ENCODE measurements at regions not wholly inside any gene's neighbourhood (a gene's known extent, or its start where the extent isn't known, plus 50 kb on each side); places are given as distances from the start of the nearest gene placed in this dataset.
"Not testable (repeated sequence)": the region's sequence is repeated elsewhere in the genome, so short reads cannot be mapped to it uniquely, and the experiment has no call there.

DNA sequence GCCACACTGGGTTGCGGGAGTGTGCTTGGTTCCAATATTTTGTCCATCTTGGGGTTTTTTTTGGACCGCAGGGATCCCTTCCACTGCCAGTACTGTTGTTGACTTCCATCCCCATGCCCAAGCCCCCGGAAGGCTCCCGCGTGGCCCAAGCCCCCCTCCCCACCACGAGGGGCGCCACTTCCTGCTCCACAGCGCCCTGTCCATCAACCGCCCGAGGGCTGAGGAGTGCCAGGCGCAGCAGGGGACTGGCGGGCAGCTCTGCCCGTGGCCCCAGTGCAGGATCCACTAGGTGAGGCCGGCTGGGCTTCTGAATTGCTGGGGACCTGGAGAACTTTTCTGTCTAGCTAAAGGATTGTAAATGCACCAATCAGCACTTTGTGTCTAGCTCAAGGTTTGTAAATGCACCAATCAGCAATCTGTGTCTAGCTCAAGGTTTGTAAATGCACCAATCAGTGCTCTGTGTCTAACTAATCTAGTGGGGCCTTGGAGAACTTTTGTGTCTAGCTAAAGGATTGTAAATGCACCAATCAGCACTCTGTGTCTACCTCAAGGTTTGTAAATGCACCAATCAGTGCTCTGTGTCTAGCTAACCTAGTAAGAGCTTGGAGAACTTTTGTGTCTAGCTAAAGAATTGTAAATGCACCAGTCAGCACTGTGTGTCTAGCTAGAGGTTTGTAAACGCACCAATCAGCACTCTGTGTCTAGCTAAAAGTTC, 281.3 kb upstream of the CHAC2 start:
- H3K4me3 Mint-ChIP-seq, H3K4me1 Mint-ChIP-seq, H3K9me3 Mint-ChIP-seq, H3K27me3 Mint-ChIP-seq, H3K27ac Mint-ChIP-seq, H3K36me3 Mint-ChIP-seq: not testable (repeated sequence)

DNA sequence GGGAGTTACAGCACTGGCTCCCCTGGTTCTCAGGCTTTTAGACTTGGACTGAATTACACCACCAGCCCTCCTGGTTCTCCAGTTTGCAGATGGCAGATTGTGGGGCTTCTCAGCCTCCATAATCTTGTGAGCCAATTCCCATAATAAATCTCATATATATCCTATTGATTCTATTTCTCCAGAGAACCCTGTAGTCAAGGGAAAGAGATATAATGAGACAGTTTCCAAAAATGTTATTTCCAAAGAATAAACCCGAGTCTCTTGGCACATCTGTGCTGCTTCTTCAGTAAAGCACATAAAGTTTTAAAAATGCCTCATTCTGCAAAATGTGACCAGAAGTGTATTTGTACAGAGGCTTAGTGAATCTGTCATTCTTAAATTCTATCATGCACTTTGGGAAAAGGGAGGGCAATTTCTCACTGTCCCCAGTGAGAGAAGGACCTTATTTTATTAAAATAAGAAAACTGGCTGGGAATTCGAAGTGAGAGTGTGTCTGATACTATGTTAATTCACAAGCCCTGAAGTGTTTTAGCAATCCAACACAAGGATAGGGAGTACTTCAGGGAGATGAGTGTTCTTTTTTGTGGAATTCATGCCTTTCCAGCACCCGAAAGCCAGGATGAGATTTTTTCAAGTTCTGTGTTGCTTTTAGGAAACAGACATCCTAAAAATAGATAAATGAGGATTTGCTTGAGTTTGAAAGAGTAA, 282.4 kb upstream of the CHAC2 start:
- Mint-ChIP-seq H3K27ac (no peak overlapping the region), H3K4me1 (no peaks in the 10 kb centered on the region), H3K27me3 (no peaks in the 10 kb centered on the region), H3K9me3 (peaks cover 0 to 3% (median 0%) of the 10 kb centered on the region in 3 donors), H3K4me3 (no peak overlapping the region), H3K36me3 (no peaks in the 10 kb centered on the region)

DNA sequence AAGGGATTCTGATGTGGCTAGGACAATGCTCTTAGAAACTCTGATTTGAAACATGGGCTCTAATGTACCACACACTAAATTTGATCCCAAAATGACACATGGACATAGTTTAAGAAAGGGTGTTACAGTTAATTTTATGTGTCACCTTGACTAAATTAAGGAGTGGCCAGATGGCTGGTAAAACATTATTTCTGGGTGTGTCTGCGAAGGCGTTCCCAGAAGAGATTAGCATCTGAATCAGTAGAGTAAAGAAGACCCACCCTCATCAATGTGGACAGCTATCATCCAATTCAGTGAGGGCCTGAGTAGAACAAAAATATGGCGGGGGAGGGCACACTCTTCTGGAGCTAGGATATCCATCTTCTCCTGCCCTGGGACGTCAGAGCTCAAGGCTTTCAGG, 283.1 kb upstream of the CHAC2 start:
- Mint-ChIP-seq H3K27ac (no peak overlapping the region), H3K9me3 (peaks cover 0 to 3% (median 0%) of the 10 kb centered on the region in 3 donors), H3K4me1 (no peaks in the 10 kb centered on the region), H3K27me3 (no peaks in the 10 kb centered on the region), H3K36me3 (no peaks in the 10 kb centered on the region), H3K4me3 (no peak overlapping the region)

DNA sequence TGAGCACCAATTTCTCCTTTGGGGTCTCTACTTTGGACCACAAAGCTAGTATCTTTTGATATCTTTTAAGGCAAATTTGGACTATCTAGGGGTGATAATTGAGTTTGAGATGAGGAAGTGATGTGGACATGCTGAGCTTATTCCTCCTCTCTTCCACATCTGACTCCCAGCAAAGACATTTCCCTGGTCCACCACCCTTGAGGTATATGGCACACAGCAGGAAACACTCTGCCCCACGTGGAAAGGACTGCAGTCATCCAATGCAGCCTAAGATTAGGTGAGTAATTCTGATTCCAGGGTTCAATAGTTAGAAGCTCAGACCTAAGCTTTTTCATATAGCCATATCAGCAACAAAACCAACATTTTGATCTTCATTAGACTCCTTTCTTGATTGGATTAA, 290.1 kb upstream of the CHAC2 start:
- no peak overlapping the region for H3K27ac Mint-ChIP-seq
- H3K36me3 Mint-ChIP-seq: no peaks in the 10 kb centered on the region
- H3K4me1 Mint-ChIP-seq: no peaks in the 10 kb centered on the region
- peaks cover 0 to 2% (median 0%) of the 10 kb centered on the region in 3 donors for H3K9me3 Mint-ChIP-seq
- no peak overlapping the region for H3K4me3 Mint-ChIP-seq
- H3K27me3 Mint-ChIP-seq: no peaks in the 10 kb centered on the region

DNA sequence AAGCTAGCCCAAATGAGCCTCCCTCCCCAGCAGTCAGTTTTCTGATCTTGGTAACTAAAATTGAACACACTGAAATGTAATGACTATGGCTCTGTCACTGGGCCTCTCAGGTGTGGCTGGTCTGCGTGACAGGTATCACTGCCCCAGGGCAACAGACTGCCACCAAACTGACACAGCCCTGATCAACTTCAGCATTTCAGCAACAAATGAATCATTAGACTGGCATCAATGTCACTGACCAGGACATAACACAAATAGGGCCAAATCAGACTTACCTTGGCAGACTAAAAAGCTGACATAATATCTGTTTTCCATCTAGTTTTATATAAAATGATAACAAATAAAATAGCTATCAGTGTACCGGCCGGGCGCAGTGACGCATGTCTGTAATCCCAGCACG, 290.8 kb upstream of the CHAC2 start:
- H3K9me3 Mint-ChIP-seq: no peaks in the 10 kb centered on the region
- no peak overlapping the region for H3K4me3 Mint-ChIP-seq
- H3K27ac Mint-ChIP-seq: no peak overlapping the region
- no peaks in the 10 kb centered on the region for H3K27me3 Mint-ChIP-seq
- no peaks in the 10 kb centered on the region for H3K4me1 Mint-ChIP-seq
- no peaks in the 10 kb centered on the region for H3K36me3 Mint-ChIP-seq

DNA sequence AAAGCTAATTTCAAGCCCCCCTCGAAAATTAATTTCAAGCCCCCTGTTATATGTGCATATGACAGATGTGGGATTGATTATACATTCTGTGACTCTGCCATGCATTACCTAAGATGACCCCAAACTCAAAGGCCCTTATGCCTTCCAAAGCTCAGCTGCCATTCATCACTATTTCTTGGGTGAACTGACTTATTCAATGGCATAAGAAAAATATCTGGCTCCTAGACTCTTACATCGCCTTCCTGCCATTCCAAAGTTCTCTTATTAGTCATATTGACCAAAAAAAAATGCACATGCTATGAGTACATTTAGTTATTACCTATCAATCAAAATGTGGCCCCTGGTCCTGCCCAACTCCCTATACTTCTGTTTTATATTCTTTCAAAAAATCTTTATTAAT, 291.8 kb upstream of the CHAC2 start:
- no peaks in the 10 kb centered on the region for H3K9me3 Mint-ChIP-seq
- no peaks in the 10 kb centered on the region for H3K27me3 Mint-ChIP-seq
- no peaks in the 10 kb centered on the region for H3K36me3 Mint-ChIP-seq
- H3K4me3 Mint-ChIP-seq: no peak overlapping the region
- H3K27ac Mint-ChIP-seq: no peak overlapping the region
- H3K4me1 Mint-ChIP-seq: no peaks in the 10 kb centered on the region

DNA sequence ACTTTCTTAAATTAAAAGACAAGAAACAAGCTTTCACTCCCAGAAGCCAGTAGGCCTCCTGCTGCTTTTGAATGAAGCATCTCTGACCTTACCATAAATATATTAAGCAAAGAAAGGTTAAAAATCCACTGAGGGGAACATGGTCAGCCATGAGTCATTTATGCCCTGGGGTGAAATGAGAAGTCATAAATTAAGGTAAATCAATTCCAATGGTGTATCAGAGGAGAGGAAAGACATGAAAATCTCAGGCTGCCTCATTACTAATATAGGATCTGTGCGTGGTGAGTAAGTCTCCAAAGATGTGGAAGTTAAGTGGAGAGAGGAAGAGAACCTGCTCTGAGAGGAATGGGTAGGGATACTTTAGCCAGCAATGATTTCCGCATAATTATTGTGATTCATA, 292.3 kb upstream of the CHAC2 start:
- H3K9me3 Mint-ChIP-seq: no peaks in the 10 kb centered on the region
- no peaks in the 10 kb centered on the region for H3K4me1 Mint-ChIP-seq
- no peak overlapping the region for H3K4me3 Mint-ChIP-seq
- H3K27ac Mint-ChIP-seq: no peak overlapping the region
- no peaks in the 10 kb centered on the region for H3K36me3 Mint-ChIP-seq
- H3K27me3 Mint-ChIP-seq: no peaks in the 10 kb centered on the region

DNA sequence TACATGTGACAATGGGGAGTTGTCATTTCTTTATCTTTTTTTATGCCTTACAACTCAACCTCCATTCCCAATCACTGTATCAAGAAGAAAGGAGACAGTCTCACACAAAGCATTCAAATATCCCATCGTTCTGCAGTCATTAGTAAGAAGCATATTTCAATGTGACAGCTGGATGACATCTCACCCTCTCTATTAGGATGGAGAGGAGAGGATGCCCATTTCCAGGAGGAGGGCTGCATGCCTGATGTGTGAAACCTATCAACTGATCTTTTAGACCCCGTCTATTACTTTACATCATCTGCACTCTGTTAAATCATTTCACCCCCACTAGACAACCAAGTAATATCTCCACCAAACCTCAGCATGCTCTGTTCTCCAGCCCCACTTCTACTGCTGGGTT, 292.7 kb upstream of the CHAC2 start:
- Mint-ChIP-seq H3K36me3 (no peaks in the 10 kb centered on the region), H3K4me1 (no peaks in the 10 kb centered on the region), H3K27me3 (no peaks in the 10 kb centered on the region), H3K4me3 (no peak overlapping the region), H3K27ac (no peak overlapping the region), H3K9me3 (no peaks in the 10 kb centered on the region)

DNA sequence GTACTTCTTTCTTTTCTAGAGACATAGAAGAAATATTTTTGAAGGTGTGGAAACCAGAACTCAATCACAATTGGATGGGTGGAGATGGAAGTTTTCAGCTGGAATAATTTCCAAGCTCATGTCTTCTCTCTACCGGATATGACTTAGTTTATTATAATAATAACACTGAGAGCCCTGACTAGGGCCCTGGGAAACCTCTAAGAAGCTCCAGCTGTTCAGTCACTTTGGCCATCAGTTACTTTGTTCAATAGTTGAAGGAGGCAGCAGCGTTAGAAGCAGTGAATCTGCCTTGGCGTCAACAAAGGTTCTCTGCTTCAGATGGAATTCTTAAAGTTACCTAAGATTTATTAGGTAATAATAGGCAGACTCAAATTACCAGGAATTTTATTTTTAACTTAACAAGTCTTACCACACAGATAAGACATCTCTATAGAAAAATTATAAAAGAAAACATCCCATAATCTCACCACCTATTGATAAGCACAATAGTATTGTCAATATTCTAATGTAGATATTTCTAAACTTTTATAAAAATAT, 293.8 kb upstream of the CHAC2 start:
- Mint-ChIP-seq H3K27me3 (peaks cover 1% of the 10 kb centered on the region), H3K9me3 (peaks cover 0 to 3% (median 0%) of the 10 kb centered on the region in 3 donors), H3K4me1 (no peaks in the 10 kb centered on the region), H3K27ac (no peak overlapping the region), H3K4me3 (no peak overlapping the region), H3K36me3 (no peaks in the 10 kb centered on the region)

DNA sequence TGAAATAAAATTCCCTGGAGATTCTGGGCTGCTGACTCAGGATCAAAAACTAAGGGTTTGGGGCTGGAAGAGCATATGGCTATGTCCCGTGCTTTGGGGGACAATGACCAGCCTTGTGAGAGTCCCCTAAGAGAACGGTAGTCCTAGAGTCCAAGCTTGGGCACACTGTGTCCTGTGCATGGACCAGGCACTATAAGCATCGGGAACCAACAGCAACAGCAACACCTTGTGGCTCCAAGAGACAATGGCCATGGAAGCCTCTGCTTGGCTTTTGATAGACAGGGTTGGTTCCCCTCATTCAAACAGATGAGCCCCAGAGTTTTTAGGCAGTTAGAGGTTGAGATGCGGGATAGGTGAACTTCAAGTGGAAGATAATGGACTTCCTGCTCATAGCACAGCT, 294.4 kb upstream of the CHAC2 start:
- no peaks in the 10 kb centered on the region for H3K4me1 Mint-ChIP-seq
- H3K27ac Mint-ChIP-seq: no peak overlapping the region
- no peaks in the 10 kb centered on the region for H3K36me3 Mint-ChIP-seq

DNA sequence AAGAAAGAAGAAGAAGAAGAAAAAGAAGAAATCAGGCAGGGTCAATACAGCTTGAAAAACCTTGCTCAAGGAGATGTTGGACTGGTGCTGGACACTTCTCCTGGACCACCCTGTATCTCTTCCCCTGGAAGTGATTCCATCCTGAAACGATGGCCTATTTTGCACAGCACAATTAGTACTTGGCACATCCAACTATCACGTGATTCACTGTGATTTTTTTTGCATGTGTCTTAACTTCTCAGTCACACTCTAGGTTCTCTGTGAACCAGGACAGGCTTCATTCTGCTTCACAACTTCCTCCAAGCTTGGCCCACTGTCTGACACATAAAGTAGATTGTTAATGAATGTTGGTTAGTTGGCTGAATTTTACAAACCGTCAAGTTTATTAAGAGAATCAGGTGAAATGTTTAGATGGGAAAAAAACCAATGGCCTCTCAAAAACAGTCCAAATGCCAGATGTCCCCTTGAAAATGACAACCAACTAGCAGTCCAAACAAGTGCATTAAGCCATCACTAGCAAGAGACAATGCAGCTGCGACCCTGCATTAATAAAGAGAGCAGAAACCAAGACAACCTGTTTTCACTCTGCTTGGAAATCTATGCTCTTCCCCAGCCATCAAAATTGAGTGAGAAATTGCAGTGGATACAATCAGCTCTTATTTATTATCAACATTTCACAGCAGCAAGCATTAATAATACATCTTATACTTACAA, 300.0 kb upstream of the CHAC2 start:
- H3K36me3 Mint-ChIP-seq: no peaks in the 10 kb centered on the region
- H3K27me3 Mint-ChIP-seq: peaks cover 4% of the 10 kb centered on the region
- no peak overlapping the region for H3K4me3 Mint-ChIP-seq
- H3K9me3 Mint-ChIP-seq: peaks cover 0 to 6% (median 0%) of the 10 kb centered on the region in 3 donors
- H3K4me1 Mint-ChIP-seq: no peaks in the 10 kb centered on the region
- no peak overlapping the region for H3K27ac Mint-ChIP-seq

More for the DNA sequence above, 294.4 kb upstream of the CHAC2 start:
- no peak overlapping the region for H3K4me3 Mint-ChIP-seq
- peaks cover 0 to 3% (median 0%) of the 10 kb centered on the region in 3 donors for H3K9me3 Mint-ChIP-seq
- H3K27me3 Mint-ChIP-seq: peaks cover 1% of the 10 kb centered on the region

DNA sequence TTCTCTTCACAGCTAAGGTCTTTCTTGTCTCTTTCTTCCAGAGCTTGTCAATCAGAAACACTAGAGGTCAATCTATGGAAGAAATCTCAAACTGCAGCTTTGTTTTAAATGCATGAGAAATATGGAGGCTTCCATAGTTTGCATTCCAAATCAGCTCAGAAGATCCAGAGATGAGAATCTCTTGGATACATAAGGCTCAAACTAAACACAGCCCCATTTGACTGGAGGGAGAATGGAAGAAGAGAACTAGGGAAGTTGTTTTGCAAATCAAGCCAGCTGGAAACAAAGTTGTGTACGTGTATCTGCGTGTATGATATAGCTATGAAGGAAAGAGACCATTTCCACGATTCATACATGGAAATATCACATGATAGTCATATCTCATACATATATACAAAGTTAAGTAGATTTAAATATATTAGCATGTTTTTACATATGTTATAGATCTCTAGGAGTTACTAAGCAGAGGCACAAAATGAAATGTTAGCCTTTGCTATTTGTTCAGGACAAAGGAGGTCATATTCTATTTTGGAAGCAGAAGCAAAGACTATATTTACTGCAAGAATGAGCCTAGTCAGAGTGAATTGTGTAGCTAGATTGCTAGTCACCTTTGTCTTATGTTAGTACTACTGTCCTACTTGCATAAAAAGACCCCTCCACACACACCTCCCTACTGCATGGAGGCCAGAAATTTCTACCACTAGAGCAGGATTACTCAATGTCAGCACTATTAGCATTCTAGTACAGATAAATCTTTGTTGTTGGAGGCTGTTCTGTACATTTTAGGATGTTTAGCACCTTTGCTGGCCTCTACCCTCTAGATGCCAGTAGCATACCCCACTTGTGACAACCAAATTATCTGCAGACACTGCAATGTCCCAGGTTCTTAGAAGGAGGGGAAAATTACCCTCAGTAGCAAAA, 303.5 kb upstream of the CHAC2 start:
- Mint-ChIP-seq H3K4me3 (no peak overlapping the region), H3K9me3 (peaks cover 0 to 4% (median 0%) of the 10 kb centered on the region in 3 donors)

DNA sequence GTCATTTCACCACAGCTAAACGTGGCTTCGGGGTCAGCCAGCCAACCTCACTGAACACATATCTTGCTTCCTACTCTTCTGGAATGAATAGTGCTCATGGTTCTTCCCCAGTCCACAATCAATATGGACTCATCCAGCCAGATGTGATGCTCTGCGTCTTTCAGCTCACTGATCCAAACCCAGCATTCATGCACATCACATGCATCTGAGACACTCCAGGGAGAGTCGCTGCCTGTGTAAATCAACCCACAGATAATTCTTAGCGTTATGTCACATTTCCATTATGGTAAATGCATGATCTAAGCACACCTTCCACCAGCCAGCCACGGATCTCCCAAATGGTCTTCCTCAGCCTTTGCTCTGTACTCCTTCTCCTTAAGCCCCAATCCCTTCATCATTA, 306.7 kb upstream of the CHAC2 start:
- Mint-ChIP-seq H3K4me1 (no peaks in the 10 kb centered on the region), H3K36me3 (no peaks in the 10 kb centered on the region), H3K27me3 (peaks cover 2% of the 10 kb centered on the region), H3K9me3 (peaks cover 0 to 1% (median 0%) of the 10 kb centered on the region in 3 donors), H3K27ac (no peak overlapping the region), H3K4me3 (no peak overlapping the region)

More for the DNA sequence above, 303.5 kb upstream of the CHAC2 start:
- Mint-ChIP-seq H3K27ac (no peak overlapping the region), H3K36me3 (no peaks in the 10 kb centered on the region), H3K27me3 (peaks cover 2% of the 10 kb centered on the region), H3K4me1 (no peaks in the 10 kb centered on the region)

DNA sequence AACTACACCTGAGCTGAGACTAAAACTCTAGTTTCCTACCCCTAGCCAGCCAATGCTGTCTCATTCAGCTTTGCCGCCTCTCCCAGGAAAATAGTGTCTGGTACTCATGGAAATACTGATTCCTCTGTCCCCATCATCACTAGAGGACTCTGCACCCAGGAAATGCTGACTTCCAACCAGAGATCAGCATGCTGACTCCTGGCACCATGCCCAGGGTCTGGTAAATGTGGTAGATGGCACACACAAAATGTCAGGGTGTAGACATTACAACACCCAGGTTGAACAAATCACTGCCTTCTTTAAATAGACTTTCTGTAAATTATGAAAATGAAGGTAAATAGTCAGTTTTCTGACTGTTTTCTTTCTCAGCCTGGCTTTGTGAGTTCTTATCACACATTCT, 307.3 kb upstream of the CHAC2 start:
- Mint-ChIP-seq H3K36me3 (no peaks in the 10 kb centered on the region), H3K27me3 (peaks cover 2% of the 10 kb centered on the region), H3K4me1 (no peaks in the 10 kb centered on the region), H3K9me3 (peaks cover 0 to 1% (median 0%) of the 10 kb centered on the region in 3 donors), H3K27ac (no peak overlapping the region), H3K4me3 (no peak overlapping the region)

Data from IgD-negative memory B cell (primary cell).